ENCODE measurements at regions not wholly inside any gene's neighbourhood (a gene's known extent, or its start where the extent isn't known, plus 50 kb on each side); places are given as distances from the start of the nearest gene placed in this dataset.

DNA sequence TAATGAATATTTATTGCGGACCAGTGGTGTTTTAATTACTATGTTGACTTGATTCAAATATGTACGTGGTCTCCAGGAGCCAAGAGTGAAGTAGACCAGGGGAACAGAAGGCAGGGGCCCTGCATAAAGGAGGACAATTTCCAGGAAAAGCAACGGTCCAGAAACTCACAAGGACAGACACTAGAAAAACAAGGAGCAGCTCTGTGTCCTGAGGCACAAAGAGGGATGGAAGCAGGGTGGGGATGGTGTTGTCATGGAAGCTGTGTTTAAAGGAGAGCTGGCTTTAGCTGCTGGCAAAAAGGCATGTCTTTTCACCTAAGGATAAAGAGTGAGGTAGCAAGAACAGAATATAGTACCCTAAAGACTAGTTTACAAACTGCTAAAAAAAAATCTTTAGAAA is 254.1 kb upstream of the TENM3 start:
- TF ChIP-seq, protein P1, sequence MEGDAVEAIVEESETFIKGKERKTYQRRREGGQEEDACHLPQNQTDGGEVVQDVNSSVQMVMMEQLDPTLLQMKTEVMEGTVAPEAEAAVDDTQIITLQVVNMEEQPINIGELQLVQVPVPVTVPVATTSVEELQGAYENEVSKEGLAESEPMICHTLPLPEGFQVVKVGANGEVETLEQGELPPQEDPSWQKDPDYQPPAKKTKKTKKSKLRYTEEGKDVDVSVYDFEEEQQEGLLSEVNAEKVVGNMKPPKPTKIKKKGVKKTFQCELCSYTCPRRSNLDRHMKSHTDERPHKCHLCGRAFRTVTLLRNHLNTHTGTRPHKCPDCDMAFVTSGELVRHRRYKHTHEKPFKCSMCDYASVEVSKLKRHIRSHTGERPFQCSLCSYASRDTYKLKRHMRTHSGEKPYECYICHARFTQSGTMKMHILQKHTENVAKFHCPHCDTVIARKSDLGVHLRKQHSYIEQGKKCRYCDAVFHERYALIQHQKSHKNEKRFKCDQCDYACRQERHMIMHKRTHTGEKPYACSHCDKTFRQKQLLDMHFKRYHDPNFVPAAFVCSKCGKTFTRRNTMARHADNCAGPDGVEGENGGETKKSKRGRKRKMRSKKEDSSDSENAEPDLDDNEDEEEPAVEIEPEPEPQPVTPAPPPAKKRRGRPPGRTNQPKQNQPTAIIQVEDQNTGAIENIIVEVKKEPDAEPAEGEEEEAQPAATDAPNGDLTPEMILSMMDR (IDR thresholded peaks at IDR 0.05): no peak
- no peak for TF ChIP-seq POLR2A (IDR thresholded peaks at IDR 0.05)

Data from vagina (tissue), 2 donors.